GM12878 (cell line): ENCODE measurements at regions not wholly inside any gene's neighbourhood (a gene's known extent, or its start where the extent isn't known, plus 50 kb on each side); places are given as distances from the start of the nearest gene placed in this dataset.

Experiments
- ATAC-seq: fragments of 200-7000 bp; cut with Tn5 transposase; 3 replicates; pipeline ENCODE4 v1.9.1; 2020; ENCODE audit warnings: mild to moderate bottlenecking, moderate library complexity
- BruUV-seq: library from RNA; stranded (reverse); fragments of 400-500 nt; replicated peaks from 2 replicates; lab custom pipeline; 2021; lab: Mats Ljungman, UMichigan
- CTCF ChIA-PET: fragments of 300-600 bp; sonication (Branson Sonifier 250); formaldehyde crosslinking; extraction: SDS; loops from one replicate; lab custom pipeline; 2021; ENCODE audit warnings: inconsistent platforms; lab: Yijun Ruan, JAX
- POLR2A ChIA-PET: fragments of 350-600 bp; formaldehyde crosslinking; extraction: SDS; loops from one replicate; lab custom pipeline; 2021; ENCODE audit warnings: inconsistent platforms; lab: Charles Lee
- RAD21 ChIA-PET: fragments of 300-600 bp; sonication (Branson Sonifier 250); formaldehyde crosslinking; loops from one replicate; lab custom pipeline; 2023; ENCODE audit warnings: antibody characterized with exemption; ENCODE audit not compliant: unreplicated experiment; lab: Charles Lee
- SMC1A ChIA-PET: fragments of 300-600 bp; sonication (Branson Sonifier 250); formaldehyde crosslinking; loops from one replicate; lab custom pipeline; 2023; ENCODE audit not compliant: unreplicated experiment, uncharacterized antibody; lab: Charles Lee
- DNase-seq: peaks from one replicate; pipeline ENCODE4 v3.0.0-alpha.2; 2011; ENCODE audit warnings: low read depth, low spot score
- FAIRE-seq: peaks from 3 replicates; lab custom pipeline; 2011; peaks lifted over from hg19 to GRCh38; lab: Jason Lieb, UNC
- H2AFZ ChIP-seq: 2 replicates; pipeline ENCODE4 v1.6.0; 2011; ENCODE audit warnings: low read depth, low read length, control low read depth; ENCODE audit not compliant: control insufficient read depth
- H3K27ac ChIP-seq: 2 replicates; pipeline ENCODE4 v1.5.1; 2011; ENCODE audit warnings: control low read depth; ENCODE audit not compliant: control insufficient read depth, insufficient read depth
- H3K27me3 ChIP-seq, 2 experiments: replicated peaks in 1 of 2; 2 replicates each; pipeline versions ENCODE4 v1.6.0 to v1.6.1; 2011; ENCODE audit warnings: low read length in 1 of 2; ENCODE audit not compliant: control insufficient read depth in 2 of 2, insufficient read depth in 2 of 2
- H3K36me3 ChIP-seq, 2 experiments: 2 replicates each; pipeline ENCODE4 v1.5.1; 2011; ENCODE audit warnings: low read length in 1 of 2; ENCODE audit not compliant: control insufficient read depth in 2 of 2, insufficient read depth in 2 of 2
- H3K4me1 ChIP-seq: 2 replicates; pipeline ENCODE4 v1.6.1; 2011; ENCODE audit warnings: mild to moderate bottlenecking, low read length, moderate library complexity, mixed read lengths; ENCODE audit not compliant: control insufficient read depth, insufficient read depth
- H3K4me2 ChIP-seq: 2 replicates; pipeline ENCODE4 v1.6.0; 2011; ENCODE audit warnings: control low read depth; ENCODE audit not compliant: control insufficient read depth, insufficient read depth
- H3K4me3 ChIP-seq: fragments of 200-600 bp; sonication (generic); 2 replicates; pipeline ENCODE4 v1.5.1; 2016
- H3K79me2 ChIP-seq: 2 replicates; pipeline ENCODE4 v1.6.0; 2011; ENCODE audit warnings: low read length; ENCODE audit not compliant: control insufficient read depth, insufficient read depth
- H3K9ac ChIP-seq: 2 replicates; pipeline ENCODE4 v1.8.0; 2011; ENCODE audit warnings: low read length, control low read depth, mixed read lengths; ENCODE audit not compliant: control insufficient read depth, insufficient read depth
- H3K9me3 ChIP-seq: replicated peaks from 3 replicates; pipeline ENCODE4 v1.5.1; 2011; ENCODE audit warnings: mild to moderate bottlenecking, low read length; ENCODE audit not compliant: control insufficient read depth, insufficient read depth
- H4K20me1 ChIP-seq: 2 replicates; pipeline ENCODE4 v1.6.0; 2011; ENCODE audit not compliant: control insufficient read depth, insufficient read depth
- BHLHE40 ChIP-seq, 2 experiments: fragments of 450-650 bp in 1 of 2; IDR thresholded peaks; 2 replicates each; pipeline ENCODE4 v1.6.1; 2011 to 2017; ENCODE audit warnings: low read depth in 2 of 2, borderline replicate concordance in 1 of 2, improper control_type of control experiment in 1 of 2, low read length in 1 of 2, mild to moderate bottlenecking in 1 of 2
- CBX3 ChIP-seq: fragments of 200-600 bp; sonication (generic); IDR thresholded peaks from 2 replicates; pipeline ENCODE4 v1.6.1; 2016; ENCODE audit warnings: low read depth, borderline replicate concordance
- CHD1 ChIP-seq: IDR thresholded peaks from 2 replicates; pipeline ENCODE4 v1.6.1; 2012; ENCODE audit warnings: low read depth, low read length, improper control_type of control experiment
- FOXK2 ChIP-seq: fragments of 450-650 bp; IDR thresholded peaks from 2 replicates; pipeline ENCODE4 v1.6.1; 2017; ENCODE audit warnings: mild to moderate bottlenecking, moderate library complexity
- KDM1A ChIP-seq: fragments of 200-600 bp; sonication (generic); IDR thresholded peaks from 2 replicates; pipeline ENCODE4 v1.6.1; 2016; ENCODE audit warnings: borderline replicate concordance
- NFIC ChIP-seq: IDR thresholded peaks from 2 replicates; pipeline ENCODE4 v1.6.1; 2012; ENCODE audit warnings: low read depth, mild to moderate bottlenecking, inconsistent platforms, low read length, moderate library complexity
- RB1 ChIP-seq: fragments of 450-650 bp; formaldehyde crosslinking; IDR thresholded peaks from 2 replicates; pipeline ENCODE4 v1.6.1; 2017; ENCODE audit warnings: mild to moderate bottlenecking, borderline replicate concordance
- WGBS: methylation state at CpG from one replicate; pipeline ENCODE4 v1.1.6; 2016; ENCODE audit warnings: low lambda C conversion rate; ENCODE audit not compliant: insufficient replicate concordance, insufficient coverage; ENCODE audit errors: missing lambda C conversion rate; 5-methylcytosine and 5-hydroxymethylcytosine counted together
- in situ Hi-C: fragments of 300-500 bp; cut with MboI; formaldehyde crosslinking; loops from 9 replicates; pipeline ENCODE4 v1.14.3; 2018; ENCODE audit warnings: mixed read lengths
- intact Hi-C: fragments of 100-400 bp; cut with micrococcal nuclease; formaldehyde crosslinking; loops from one replicate; pipeline ENCODE4 v1.14.2; 2022; ENCODE audit not compliant: unreplicated experiment
- TF ChIP-seq, protein P1 (sequence below): fragments of 450-650 bp; IDR thresholded peaks from 2 replicates; pipeline ENCODE4 v1.6.1; 2016; ENCODE audit warnings: mild to moderate bottlenecking, moderate library complexity, borderline replicate concordance

DNA sequence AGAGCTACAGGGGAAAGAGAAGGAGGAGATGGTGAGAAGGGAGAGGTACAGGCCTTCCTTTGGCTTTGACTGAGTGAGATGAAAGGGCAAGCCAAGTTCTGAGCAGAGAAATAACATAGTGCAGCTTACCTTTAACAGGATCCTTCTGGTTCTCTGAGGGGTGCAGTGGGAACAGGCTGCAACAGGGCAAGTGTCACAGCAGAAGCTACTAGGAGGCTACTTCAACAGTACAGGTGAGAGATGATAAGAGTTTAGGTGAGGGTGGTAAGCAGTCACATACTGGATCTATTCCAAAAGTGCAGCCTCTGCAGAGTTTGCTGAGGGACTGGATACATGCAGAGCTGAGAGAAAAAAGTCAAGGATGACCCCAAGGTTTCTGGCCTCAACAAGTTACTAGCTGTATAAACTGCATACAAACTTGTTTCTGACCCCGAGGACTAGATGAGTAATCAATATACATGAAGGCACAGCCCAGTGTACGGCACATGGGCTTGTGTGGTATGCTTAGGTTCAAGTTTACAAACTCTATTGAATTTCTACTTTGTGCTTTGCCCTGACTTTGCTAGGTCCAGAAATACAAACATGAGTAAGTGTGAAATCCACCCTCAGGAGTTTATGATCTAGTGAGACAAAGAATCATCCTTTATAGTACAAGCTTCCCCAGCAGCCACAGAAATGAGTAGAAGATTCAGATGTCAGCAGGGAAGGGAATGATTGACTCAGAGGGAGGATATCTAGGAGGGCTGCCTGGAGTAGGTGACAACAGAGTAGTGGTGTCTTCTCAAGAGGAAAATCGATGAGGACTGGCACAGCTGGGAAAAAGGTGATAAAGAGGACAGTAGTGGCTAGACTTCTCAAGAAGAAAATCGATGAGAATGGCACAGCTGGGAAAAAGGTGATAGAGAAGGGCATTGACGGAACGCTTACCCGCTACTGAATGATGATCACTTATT, 78.2 kb upstream of the TJP1 start (continued):
- TF ChIP-seq NFIC, result no peak
- no peak for TF ChIP-seq CHD1
- TF ChIP-seq KDM1A, result no peak
- no peak for TF ChIP-seq CBX3

DNA sequence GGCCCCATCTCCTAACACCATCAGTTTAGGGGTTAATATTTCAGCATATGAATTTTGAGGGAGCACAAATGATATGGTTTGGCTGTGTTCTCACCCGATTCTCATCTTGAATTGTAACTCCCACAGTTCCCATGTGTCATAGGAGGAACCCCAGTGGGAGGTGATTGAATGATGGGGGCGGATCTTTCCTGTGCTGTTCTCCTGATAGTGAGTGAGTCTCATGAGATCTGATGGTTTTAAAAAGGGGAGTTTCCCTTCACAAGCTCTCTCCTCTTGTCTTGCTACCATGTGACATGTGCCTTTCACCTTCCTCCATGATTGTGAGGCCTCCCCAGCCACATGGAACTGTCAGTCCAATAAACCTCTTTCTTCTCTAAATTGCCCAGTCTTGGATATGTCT, 73.8 kb upstream of the TJP1 start:
- no peak overlapping the region for H3K27ac ChIP-seq
- WGBS, result 0% methylated on average over 2 of the region's 2 CpGs
- BruUV-seq, result no TSS peak
- no peak for DNase-seq
- ChIA-PET POLR2A (no interaction called here), RAD21 (no interaction called here), CTCF (no interaction called here)
- in situ Hi-C loops, result no loop called here
- H3K4me2 ChIP-seq, result no peak overlapping the region
- no peaks in the 10 kb centered on the region for H3K9me3 ChIP-seq
- H3K9ac ChIP-seq, result no peak overlapping the region
- no peaks in the 10 kb centered on the region for H3K4me1 ChIP-seq
- TF ChIP-seq KDM1A (no peak), BHLHE40 (IDR thresholded peaks at IDR 0.05; ENCODE audit: borderline replicate concordance in 1 of 2, low read depth in 2 of 2, low read length in 1 of 2) (no peak), RB1 (no peak), FOXK2 (no peak)
- TF ChIP-seq, protein P1, sequence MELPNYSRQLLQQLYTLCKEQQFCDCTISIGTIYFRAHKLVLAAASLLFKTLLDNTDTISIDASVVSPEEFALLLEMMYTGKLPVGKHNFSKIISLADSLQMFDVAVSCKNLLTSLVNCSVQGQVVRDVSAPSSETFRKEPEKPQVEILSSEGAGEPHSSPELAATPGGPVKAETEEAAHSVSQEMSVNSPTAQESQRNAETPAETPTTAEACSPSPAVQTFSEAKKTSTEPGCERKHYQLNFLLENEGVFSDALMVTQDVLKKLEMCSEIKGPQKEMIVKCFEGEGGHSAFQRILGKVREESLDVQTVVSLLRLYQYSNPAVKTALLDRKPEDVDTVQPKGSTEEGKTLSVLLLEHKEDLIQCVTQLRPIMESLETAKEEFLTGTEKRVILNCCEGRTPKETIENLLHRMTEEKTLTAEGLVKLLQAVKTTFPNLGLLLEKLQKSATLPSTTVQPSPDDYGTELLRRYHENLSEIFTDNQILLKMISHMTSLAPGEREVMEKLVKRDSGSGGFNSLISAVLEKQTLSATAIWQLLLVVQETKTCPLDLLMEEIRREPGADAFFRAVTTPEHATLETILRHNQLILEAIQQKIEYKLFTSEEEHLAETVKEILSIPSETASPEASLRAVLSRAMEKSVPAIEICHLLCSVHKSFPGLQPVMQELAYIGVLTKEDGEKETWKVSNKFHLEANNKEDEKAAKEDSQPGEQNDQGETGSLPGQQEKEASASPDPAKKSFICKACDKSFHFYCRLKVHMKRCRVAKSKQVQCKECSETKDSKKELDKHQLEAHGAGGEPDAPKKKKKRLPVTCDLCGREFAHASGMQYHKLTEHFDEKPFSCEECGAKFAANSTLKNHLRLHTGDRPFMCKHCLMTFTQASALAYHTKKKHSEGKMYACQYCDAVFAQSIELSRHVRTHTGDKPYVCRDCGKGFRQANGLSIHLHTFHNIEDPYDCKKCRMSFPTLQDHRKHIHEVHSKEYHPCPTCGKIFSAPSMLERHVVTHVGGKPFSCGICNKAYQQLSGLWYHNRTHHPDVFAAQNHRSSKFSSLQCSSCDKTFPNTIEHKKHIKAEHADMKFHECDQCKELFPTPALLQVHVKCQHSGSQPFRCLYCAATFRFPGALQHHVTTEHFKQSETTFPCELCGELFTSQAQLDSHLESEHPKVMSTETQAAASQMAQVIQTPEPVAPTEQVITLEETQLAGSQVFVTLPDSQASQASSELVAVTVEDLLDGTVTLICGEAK, result no peak
- TF ChIP-seq, all 136 proteins: peak for 0
- Histone ChIP-seq H3K4me3 (no peak overlapping the region), H3K27me3 (no peaks in the 10 kb centered on the region), H3K79me2 (no peaks in the 10 kb centered on the region), H4K20me1 (no peaks in the 10 kb centered on the region), H3K36me3 (no peaks in the 10 kb centered on the region), H2AFZ (no peak overlapping the region)
- FAIRE-seq, result no peak
- intact Hi-C loops, result no loop called here
- SMC1A ChIA-PET, result no interaction called here
- ATAC-seq, result no peak
